CD4-positive, alpha-beta T cell (primary cell): ENCODE measurements at regions not wholly inside any gene's neighbourhood (a gene's known extent, or its start where the extent isn't known, plus 50 kb on each side); places are given as distances from the start of the nearest gene placed in this dataset.

Experiments
- ATAC-seq: fragments of 200-7000 bp; cut with Tn5 transposase; one replicate; pipeline ENCODE4 v1.10.0; 2022; ENCODE audit warnings: mild to moderate bottlenecking; ENCODE audit not compliant: poor library complexity
- CTCF ChIA-PET: fragments of 350-600 bp; sonication (Branson Sonifier 250); formaldehyde crosslinking; loops from one replicate; lab custom pipeline; 2021; ENCODE audit warnings: antibody characterized with exemption, inconsistent platforms; lab: Charles Lee
- POLR2A ChIA-PET: fragments of 350-600 bp; sonication (Branson Sonifier 250); formaldehyde crosslinking; loops from one replicate; lab custom pipeline; 2021; ENCODE audit warnings: antibody characterized with exemption, inconsistent platforms; lab: Charles Lee
- DNase-seq, 14 experiments: peaks; one replicate each; pipeline ENCODE4 v3.0.0-alpha.2; 2013 to 2020; ENCODE audit warnings: mixed read lengths in 2 of 14
- H3K27ac ChIP-seq, 2 donors: one replicate each; pipeline versions ENCODE4 v1.5.1 to v1.7.0; 2013; ENCODE audit warnings: low read length in 2 of 2, low read depth in 1 of 2, mild to moderate bottlenecking in 1 of 2
- H3K27me3 ChIP-seq, 2 experiments: 1 replicate in 1 of 2; 2 replicates in 1 of 2; pipeline versions ENCODE4 v1.6.1 to v1.7.0; 2013; ENCODE audit warnings: low read length in 2 of 2, control low read depth in 1 of 2, mild to moderate bottlenecking in 1 of 2, moderate library complexity in 1 of 2; ENCODE audit not compliant: insufficient read depth in 2 of 2, control insufficient read depth in 1 of 2
- H3K36me3 ChIP-seq: one replicate; pipeline ENCODE4 v1.6.1; 2013; ENCODE audit warnings: low read length, control low read depth; ENCODE audit not compliant: insufficient read depth
- H3K4me1 ChIP-seq: one replicate; pipeline ENCODE4 v1.6.1; 2013; ENCODE audit warnings: low read length, control low read depth; ENCODE audit not compliant: insufficient read depth
- H3K4me3 ChIP-seq: one replicate; pipeline ENCODE4 v1.5.1; 2013; ENCODE audit warnings: mild to moderate bottlenecking, low read length, moderate library complexity
- H3K9me3 ChIP-seq, 2 experiments: 1 replicate in 1 of 2; 2 replicates in 1 of 2; pipeline versions ENCODE4 v1.6.1 to v1.7.0; 2013; ENCODE audit warnings: low read length in 2 of 2, mild to moderate bottlenecking in 2 of 2, control low read depth in 1 of 2, moderate library complexity in 1 of 2; ENCODE audit not compliant: control insufficient read depth in 1 of 2, insufficient read depth in 1 of 2
- H3K27ac Mint-ChIP-seq: one replicate; pipeline ENCODE4 v1.8.0; 2020; ENCODE audit warnings: mixed read lengths
- H3K27me3 Mint-ChIP-seq: one replicate; pipeline ENCODE4 v1.8.0; 2021; ENCODE audit warnings: mixed read lengths
- H3K36me3 Mint-ChIP-seq: one replicate; pipeline ENCODE4 v1.8.0; 2021; ENCODE audit warnings: low read depth, mixed read lengths
- H3K4me1 Mint-ChIP-seq: one replicate; pipeline ENCODE4 v1.8.0; 2021; ENCODE audit warnings: low read depth, mixed read lengths
- H3K4me3 Mint-ChIP-seq: one replicate; pipeline ENCODE4 v1.8.0; 2020; ENCODE audit warnings: mild to moderate bottlenecking, mixed read lengths
- H3K9me3 Mint-ChIP-seq: one replicate; pipeline ENCODE4 v1.8.0; 2020; ENCODE audit warnings: mixed read lengths
- intact Hi-C, 2 experiments: fragments of 100-400 bp; cut with DNase I in 1 of 2; cut with micrococcal nuclease in 1 of 2; formaldehyde crosslinking; loops; one replicate each; pipeline versions ENCODE4 v1.15.1 to v1.9.0; 2023 to 2025; cut with DNase I, micrococcal nuclease
- TF ChIP-seq, protein P1 (sequence below): fragments of 200-600 bp; IDR thresholded peaks from one replicate; pipeline ENCODE4 v1.8.0; 2022; ENCODE audit warnings: antibody characterized with exemption, mild to moderate bottlenecking

GRCh38 chr2:122905431-122905830 lies 1119.7 kb upstream of the CNTNAP5 start:
- CTCF ChIA-PET: no interaction called here

GRCh38 chr2:122908159-122908558 lies 1116.9 kb upstream of the CNTNAP5 start:
- TF ChIP-seq, protein P1, sequence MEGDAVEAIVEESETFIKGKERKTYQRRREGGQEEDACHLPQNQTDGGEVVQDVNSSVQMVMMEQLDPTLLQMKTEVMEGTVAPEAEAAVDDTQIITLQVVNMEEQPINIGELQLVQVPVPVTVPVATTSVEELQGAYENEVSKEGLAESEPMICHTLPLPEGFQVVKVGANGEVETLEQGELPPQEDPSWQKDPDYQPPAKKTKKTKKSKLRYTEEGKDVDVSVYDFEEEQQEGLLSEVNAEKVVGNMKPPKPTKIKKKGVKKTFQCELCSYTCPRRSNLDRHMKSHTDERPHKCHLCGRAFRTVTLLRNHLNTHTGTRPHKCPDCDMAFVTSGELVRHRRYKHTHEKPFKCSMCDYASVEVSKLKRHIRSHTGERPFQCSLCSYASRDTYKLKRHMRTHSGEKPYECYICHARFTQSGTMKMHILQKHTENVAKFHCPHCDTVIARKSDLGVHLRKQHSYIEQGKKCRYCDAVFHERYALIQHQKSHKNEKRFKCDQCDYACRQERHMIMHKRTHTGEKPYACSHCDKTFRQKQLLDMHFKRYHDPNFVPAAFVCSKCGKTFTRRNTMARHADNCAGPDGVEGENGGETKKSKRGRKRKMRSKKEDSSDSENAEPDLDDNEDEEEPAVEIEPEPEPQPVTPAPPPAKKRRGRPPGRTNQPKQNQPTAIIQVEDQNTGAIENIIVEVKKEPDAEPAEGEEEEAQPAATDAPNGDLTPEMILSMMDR: no peak
- DNase-seq (no peak), ATAC-seq (no peak)
- Histone ChIP-seq H3K4me3 (no peak overlapping the region), H3K27ac (no peak overlapping the region), H3K4me1 (no peaks in the 10 kb centered on the region), H3K27me3 (no peaks in the 10 kb centered on the region), H3K36me3 (no peaks in the 10 kb centered on the region), H3K9me3 (no peaks in the 10 kb centered on the region)
- intact Hi-C loops: no loop called here
- H3K9me3 Mint-ChIP-seq: peaks cover 6% of the 10 kb centered on the region
- H3K36me3 Mint-ChIP-seq: no peaks in the 10 kb centered on the region
- H3K4me1 Mint-ChIP-seq: no peaks in the 10 kb centered on the region
- no peak overlapping the region for H3K27ac Mint-ChIP-seq
- CTCF ChIA-PET: no interaction called here
- no peaks in the 10 kb centered on the region for H3K27me3 Mint-ChIP-seq
- POLR2A ChIA-PET: no interaction called here
- no peak overlapping the region for H3K4me3 Mint-ChIP-seq

More at GRCh38 chr2:122905431-122905830, 1119.7 kb upstream of the CNTNAP5 start:
- TF ChIP-seq, protein P1: no peak
- POLR2A ChIA-PET: no interaction called here
- H3K36me3 ChIP-seq: no peaks in the 10 kb centered on the region
- intact Hi-C loops: no loop called here
- no peaks in the 10 kb centered on the region for H3K27me3 ChIP-seq
- no peak overlapping the region for H3K27ac Mint-ChIP-seq
- H3K36me3 Mint-ChIP-seq: no peaks in the 10 kb centered on the region
- H3K27ac ChIP-seq: no peak overlapping the region
- DNase-seq: no peak
- no peak overlapping the region for H3K4me3 ChIP-seq
- peaks cover 4% of the 10 kb centered on the region for H3K9me3 Mint-ChIP-seq
- no peaks in the 10 kb centered on the region for H3K4me1 Mint-ChIP-seq
- H3K9me3 ChIP-seq: no peaks in the 10 kb centered on the region
- no peaks in the 10 kb centered on the region for H3K27me3 Mint-ChIP-seq
- no peak for ATAC-seq
- no peak overlapping the region for H3K4me3 Mint-ChIP-seq
- H3K4me1 ChIP-seq: no peaks in the 10 kb centered on the region

DNA sequence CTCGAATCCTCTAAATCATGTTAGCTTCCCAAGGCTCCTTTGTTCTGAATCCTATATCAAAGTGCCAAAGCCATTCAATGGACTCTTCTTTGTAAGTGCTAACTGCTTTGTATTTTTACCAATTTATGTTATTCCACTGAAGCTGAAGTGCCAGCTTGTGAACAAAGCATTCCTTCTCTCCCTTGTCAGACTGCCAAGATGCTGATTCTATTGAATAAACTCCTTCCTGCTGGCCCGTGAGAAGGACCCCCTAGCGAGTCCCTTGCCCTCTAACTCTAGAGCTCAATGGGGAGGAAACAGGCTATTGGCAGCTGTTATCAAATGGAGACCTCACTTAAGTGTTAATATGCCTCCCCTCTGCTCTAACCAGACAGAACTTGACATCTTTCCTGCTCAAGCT lies 1097.9 kb upstream of the CNTNAP5 start:
- Mint-ChIP-seq H3K27me3 (no peaks in the 10 kb centered on the region), H3K27ac (no peak overlapping the region), H3K4me1 (no peaks in the 10 kb centered on the region), H3K4me3 (no peak overlapping the region), H3K36me3 (no peaks in the 10 kb centered on the region), H3K9me3 (peaks cover 27% of the 10 kb centered on the region)
- Histone ChIP-seq H3K27me3 (no peaks in the 10 kb centered on the region), H3K36me3 (no peaks in the 10 kb centered on the region), H3K9me3 (peaks cover 4 to 17% of the 10 kb centered on the region in 2 experiments), H3K4me3 (no peak overlapping the region), H3K4me1 (no peaks in the 10 kb centered on the region), H3K27ac (no peak overlapping the region)
- no peak for DNase-seq
- ChIA-PET CTCF (no interaction called here), POLR2A (no interaction called here)
- intact Hi-C loops: no loop called here
- TF ChIP-seq, protein P1: no peak
- no peak for ATAC-seq
